ENCODE measurements at regions not wholly inside any gene's neighbourhood (a gene's known extent, or its start where the extent isn't known, plus 50 kb on each side); places are given as distances from the start of the nearest gene placed in this dataset.

DNA sequence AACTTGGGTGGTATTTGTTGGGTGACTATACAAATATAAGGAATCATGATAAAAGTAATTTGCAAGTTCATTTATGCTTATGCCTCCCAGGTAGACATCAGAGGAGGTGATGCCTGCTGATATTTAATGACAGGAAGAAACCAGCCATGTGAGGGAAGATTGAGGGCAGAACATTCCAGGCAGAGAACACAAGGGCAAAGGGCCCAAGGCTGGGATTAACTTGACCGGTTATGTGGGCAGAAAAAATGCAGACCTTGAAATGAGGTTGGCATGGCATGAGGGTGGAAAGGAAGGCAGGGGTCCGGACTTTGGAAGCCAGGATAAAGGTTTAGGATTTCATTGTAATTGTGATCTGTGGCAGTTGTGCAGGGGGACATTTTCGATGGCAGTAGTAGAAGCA is 68.0 kb upstream of the MTPN start:
- no peaks in the 10 kb centered on the region for H3K9me1 ChIP-seq (ENCODE audit: insufficient read depth, low read length)

More for the DNA sequence above, 68.0 kb upstream of the MTPN start:
- Histone ChIP-seq H3K36me3 (ENCODE audit: control insufficient read depth, insufficient read depth, low read length) (no peaks in the 10 kb centered on the region), H3K14ac (replicated peaks; ENCODE audit: low read depth, low read length) (no peak overlapping the region), H3K4me2 (ENCODE audit: low read depth, low read length) (no peak overlapping the region), H4K5ac (ENCODE audit: low read depth, low read length) (no peak overlapping the region), H3K23ac (ENCODE audit: low read depth, low read length) (no peak overlapping the region), H2BK5ac (ENCODE audit: low read depth, low read length, poor library complexity, severe bottlenecking) (no peak overlapping the region), H2BK120ac (ENCODE audit: low read depth, low read length) (no peak overlapping the region), H4K91ac (ENCODE audit: insufficient read depth, low read depth, low read length) (no peak overlapping the region), H2BK15ac (ENCODE audit: low read depth, low read length) (no peak overlapping the region), H3K9me3 (ENCODE audit: control insufficient read depth, insufficient read depth, low read length) (no peaks in the 10 kb centered on the region; the same call in 1 of the 2 replicates), H3K4me3 (ENCODE audit: insufficient read depth, low read depth, low read length) (no peak overlapping the region), H3K27ac (ENCODE audit: insufficient read depth, low read length) (no peak overlapping the region), H4K20me1 (ENCODE audit: insufficient read depth, low read length) (no peaks in the 10 kb centered on the region), H2AFZ (replicated peaks; ENCODE audit: low read length, poor library complexity) (no peak overlapping the region), H3K4ac (ENCODE audit: low read depth, low read length) (no peak overlapping the region), H3K79me1 (ENCODE audit: low read depth in 1 of 2, low read length in 2 of 2) (no peaks in the 10 kb centered on the region), H3K18ac (ENCODE audit: low read depth, low read length) (no peak overlapping the region), H2BK20ac (ENCODE audit: low read depth, low read length) (no peak overlapping the region), H3K56ac (ENCODE audit: extremely low read depth, insufficient read depth, low read length) (no peak overlapping the region), H2AK9ac (replicated peaks; ENCODE audit: low read depth, low read length, poor library complexity) (no peak overlapping the region), H3K27me3 (ENCODE audit: control insufficient read depth, insufficient read depth, low read length) (no peaks in the 10 kb centered on the region), H3K4me1 (ENCODE audit: control insufficient read depth, insufficient read depth, low read length) (no peaks in the 10 kb centered on the region), H3K9ac (ENCODE audit: low read depth, low read length) (no peak overlapping the region), H2AK5ac (ENCODE audit: low read depth, low read length) (no peak overlapping the region), H4K8ac (ENCODE audit: low read depth in 2 of 2, low read length in 2 of 2) (no peak overlapping the region)
- intact Hi-C loops (cut with micrococcal nuclease) = loop anchor here (5.0 kb wide), 1 partner anchor 48 kb away; no protein-coding TSS in a partner anchor
- in situ Hi-C loops (cut with MboI; ENCODE audit: low sequenced_read_pairs) = no loop called here
- BruUV-seq (replicated peaks) = no TSS peak
- dilution Hi-C loops (cut with HindIII; ENCODE audit: low sequenced_read_pairs, unreplicated experiment) = no loop called here
- TF ChIP-seq, protein P1, sequence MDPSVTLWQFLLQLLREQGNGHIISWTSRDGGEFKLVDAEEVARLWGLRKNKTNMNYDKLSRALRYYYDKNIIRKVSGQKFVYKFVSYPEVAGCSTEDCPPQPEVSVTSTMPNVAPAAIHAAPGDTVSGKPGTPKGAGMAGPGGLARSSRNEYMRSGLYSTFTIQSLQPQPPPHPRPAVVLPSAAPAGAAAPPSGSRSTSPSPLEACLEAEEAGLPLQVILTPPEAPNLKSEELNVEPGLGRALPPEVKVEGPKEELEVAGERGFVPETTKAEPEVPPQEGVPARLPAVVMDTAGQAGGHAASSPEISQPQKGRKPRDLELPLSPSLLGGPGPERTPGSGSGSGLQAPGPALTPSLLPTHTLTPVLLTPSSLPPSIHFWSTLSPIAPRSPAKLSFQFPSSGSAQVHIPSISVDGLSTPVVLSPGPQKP (IDR thresholded peaks at IDR 0.05; ENCODE audit: borderline replicate concordance, low read depth, low read length) = no peak
- TF ChIP-seq RCOR1 (IDR thresholded peaks at IDR 0.05; ENCODE audit: insufficient replicate concordance, low read length) = no peak
- TF ChIP-seq MAZ (IDR thresholded peaks at IDR 0.05; ENCODE audit: borderline replicate concordance, low read depth, low read length) = no peak
- TF ChIP-seq CHD1 (IDR thresholded peaks at IDR 0.05; ENCODE audit: low read depth, low read length) = no peak
- TF ChIP-seq USF2 (IDR thresholded peaks at IDR 0.05; ENCODE audit: low read depth, low read length) = no peak
- no peak for TF ChIP-seq FOS (IDR thresholded peaks at IDR 0.05; ENCODE audit: low read depth, low read length)
- no peak for TF ChIP-seq SMC3 (IDR thresholded peaks at IDR 0.05; ENCODE audit: low read depth, low read length)
- TF ChIP-seq POLR2A (IDR thresholded peaks at IDR 0.05; ENCODE audit: low read depth, low read length) = no peak
- TF ChIP-seq, protein P2, sequence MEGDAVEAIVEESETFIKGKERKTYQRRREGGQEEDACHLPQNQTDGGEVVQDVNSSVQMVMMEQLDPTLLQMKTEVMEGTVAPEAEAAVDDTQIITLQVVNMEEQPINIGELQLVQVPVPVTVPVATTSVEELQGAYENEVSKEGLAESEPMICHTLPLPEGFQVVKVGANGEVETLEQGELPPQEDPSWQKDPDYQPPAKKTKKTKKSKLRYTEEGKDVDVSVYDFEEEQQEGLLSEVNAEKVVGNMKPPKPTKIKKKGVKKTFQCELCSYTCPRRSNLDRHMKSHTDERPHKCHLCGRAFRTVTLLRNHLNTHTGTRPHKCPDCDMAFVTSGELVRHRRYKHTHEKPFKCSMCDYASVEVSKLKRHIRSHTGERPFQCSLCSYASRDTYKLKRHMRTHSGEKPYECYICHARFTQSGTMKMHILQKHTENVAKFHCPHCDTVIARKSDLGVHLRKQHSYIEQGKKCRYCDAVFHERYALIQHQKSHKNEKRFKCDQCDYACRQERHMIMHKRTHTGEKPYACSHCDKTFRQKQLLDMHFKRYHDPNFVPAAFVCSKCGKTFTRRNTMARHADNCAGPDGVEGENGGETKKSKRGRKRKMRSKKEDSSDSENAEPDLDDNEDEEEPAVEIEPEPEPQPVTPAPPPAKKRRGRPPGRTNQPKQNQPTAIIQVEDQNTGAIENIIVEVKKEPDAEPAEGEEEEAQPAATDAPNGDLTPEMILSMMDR (conservative IDR thresholded peaks at IDR 0.05; ENCODE audit: low read depth, low read length) = no peak
- no peak for TF ChIP-seq RFX5 (IDR thresholded peaks at IDR 0.05; ENCODE audit: low read depth, low read length)
- no peak for TF ChIP-seq MAFK (IDR thresholded peaks at IDR 0.05; ENCODE audit: low read depth, low read length)
- no peak for TF ChIP-seq MXI1 (IDR thresholded peaks at IDR 0.05; ENCODE audit: borderline replicate concordance, low read depth, low read length)
- no peak for TF ChIP-seq CEBPB (IDR thresholded peaks at IDR 0.05; ENCODE audit: low read depth, low read length)
- no peak for TF ChIP-seq NFE2L2 (IDR thresholded peaks at IDR 0.05; ENCODE audit: low read depth, low read length)
- TF ChIP-seq RAD21 (IDR thresholded peaks at IDR 0.05; ENCODE audit: low read length) = no peak
- TF ChIP-seq BHLHE40 (IDR thresholded peaks at IDR 0.05; ENCODE audit: low read depth, low read length) = no peak
- CTCF ChIA-PET = no interaction called here
- DNase-seq (no peak), ATAC-seq (ENCODE audit: low read depth) (no peak)
- POLR2A ChIA-PET (ENCODE audit: unreplicated experiment) = no interaction called here
- 70% methylated on average over 1 of the region's 3 CpGs; no CpG with 5 or more reads in 1 of the 2 experiments for WGBS, 2 experiments (ENCODE audit: extremely low coverage in 2 of 2, insufficient read length in 1 of 2)
